Anterior cingulate cortex (tissue), 58 donors: ENCODE measurements at regions not wholly inside any gene's neighbourhood (a gene's known extent, or its start where the extent isn't known, plus 50 kb on each side); places are given as distances from the start of the nearest gene placed in this dataset.
A peak's percentile ranks its signal among the peaks of the same experiment; 100 is the strongest.
"Not testable (repeated sequence)": the region's sequence is repeated elsewhere in the genome, so short reads cannot be mapped to it uniquely, and the experiment has no call there.

Experiments
- DNase-seq, 58 donors: peaks; one replicate each; lab custom pipeline; 2025; lab: John Stamatoyannopoulos, UW

DNA sequence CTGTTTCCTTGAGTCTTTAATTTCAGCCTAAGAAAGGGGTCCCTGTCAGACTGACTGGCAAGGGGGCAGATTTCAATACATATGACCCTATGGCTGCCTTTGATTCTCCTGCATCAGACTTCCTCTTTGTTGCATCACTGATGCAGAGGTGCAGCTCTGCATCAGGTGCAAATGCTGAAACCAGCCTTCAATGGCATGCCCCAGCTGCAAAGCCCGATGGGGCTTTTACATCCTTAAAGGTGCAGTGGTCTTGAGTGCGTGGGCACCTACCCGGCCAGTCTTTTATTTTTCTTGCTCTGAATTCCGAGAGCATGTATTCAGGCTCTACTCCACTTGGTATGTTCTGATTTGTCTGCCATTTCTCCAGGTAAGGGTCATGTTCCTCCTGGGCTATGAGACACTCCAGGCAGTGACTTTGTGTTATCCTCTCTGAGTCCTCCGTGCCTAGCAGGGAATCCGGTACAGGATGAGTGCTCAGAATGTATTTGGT is 169.5 kb downstream of the MYCN start:
- DNase-seq = no peak

GRCh38 chr2:16109368-16109820 is 169.0 kb downstream of the MYCN start:
- DNase-seq = no peak

GRCh38 chr2:16107246-16107645 is 166.9 kb downstream of the MYCN start:
- DNase-seq = no peak

- no peak for DNase-seq
Measured at GRCh38 chr2:16106619-16107018, 166.3 kb downstream of the MYCN start.

GRCh38 chr2:16105669-16106281 is 165.4 kb downstream of the MYCN start:
- peak in 16 of 58 donors; percentile 4 to 68 (median 18) for DNase-seq

DNA sequence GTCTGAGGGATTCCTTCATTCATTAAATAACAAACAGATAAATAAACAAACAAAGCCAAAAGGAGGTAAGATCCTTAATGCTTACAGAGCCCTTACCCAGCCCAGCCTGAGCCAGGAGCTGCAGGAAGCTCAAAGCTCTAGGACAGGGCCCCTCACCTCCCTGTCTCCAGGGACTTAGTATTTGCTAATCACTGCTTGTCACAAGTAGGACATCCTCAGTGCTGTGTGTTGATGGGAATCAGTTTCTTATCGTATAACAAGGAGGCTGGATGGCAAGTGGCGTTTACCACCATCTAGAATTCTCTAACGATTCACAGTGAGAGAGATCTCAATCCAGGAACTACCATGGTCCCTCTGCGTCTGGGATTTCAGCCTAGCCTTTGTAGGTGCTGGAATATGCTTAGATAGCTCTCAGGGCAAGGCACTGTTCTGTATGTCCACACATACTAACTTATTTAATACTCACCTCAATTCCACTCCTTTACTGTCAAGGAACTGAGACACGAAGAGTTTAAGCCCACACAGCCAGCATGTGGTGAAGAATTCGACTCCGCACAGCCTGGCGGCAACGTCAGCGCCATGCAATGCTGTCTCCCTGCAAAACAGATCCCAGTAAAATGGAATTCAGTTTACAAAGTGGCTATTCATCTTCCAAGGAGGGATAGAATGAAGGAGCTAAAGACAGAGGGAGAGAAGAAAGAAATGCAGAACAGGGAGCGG is 164.8 kb downstream of the MYCN start:
- peak in 3 of 58 donors; percentile 29 to 68 (median 55) for DNase-seq

DNA sequence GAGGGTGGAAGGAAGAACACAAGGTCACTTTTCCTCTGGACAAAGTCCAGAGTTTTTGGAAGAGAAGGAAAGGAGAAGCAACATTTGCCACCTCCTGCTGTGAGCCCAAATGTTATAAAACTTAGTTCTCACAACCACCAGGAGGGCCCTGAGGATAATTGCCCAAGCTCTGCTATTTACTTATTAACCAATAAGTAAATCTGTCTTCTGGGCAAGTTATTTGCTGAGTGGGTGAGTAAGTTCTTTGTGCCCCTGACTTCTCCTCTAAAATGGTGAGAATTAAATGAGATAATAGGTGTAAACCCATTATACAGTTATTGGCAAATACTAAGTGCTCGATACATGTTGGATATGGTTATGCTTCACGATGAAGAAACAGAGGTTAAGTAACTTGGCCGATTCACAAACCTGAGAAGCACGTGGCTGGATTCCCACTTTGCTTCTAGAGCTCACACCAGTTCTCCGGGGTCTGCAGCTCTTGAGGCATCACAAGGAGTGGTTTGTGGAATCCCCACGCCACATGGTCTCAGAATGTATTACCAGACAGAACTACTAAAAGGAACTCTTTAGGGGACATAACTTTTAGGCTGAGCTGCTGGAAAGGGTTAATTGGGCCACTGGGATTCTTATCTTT is 164.1 kb downstream of the MYCN start:
- no peak for DNase-seq

GRCh38 chr2:16103614-16104314 is 163.4 kb downstream of the MYCN start:
- no peak for DNase-seq

- no peak for DNase-seq
Measured at GRCh38 chr2:16102976-16103380, 162.6 kb downstream of the MYCN start.

DNA sequence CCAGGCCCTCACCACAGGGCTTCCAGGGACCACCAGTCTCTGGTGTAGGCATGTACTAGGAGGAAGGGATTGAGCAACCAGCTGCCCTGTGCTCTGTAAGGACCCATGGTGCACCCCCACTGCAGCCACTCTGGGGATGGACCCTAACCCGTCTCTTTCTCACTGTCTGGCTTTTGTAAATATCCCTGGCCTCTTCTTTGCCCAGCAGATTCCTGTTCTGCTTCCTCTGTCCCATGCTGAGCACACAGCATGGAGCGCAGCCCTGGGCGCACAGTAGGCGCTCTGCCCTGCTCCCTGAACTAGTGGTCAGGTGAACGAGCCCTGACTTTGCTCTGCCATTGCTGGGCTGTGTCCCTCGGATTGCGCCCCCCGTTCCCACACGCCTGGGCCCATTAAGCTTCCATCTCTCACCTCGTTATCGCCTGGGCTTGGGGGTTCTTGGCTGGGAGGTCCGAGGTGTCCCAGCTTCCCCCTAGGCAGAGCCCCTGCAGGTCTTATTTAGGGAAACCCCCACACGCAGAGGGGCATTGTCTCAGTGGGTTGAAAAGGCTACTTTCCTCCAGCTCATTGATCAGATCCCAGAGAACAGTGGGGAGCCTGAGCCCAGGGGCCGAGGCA is 162.1 kb downstream of the MYCN start:
- no peak for DNase-seq

- DNase-seq = peak in 1 of 58 donors; percentile 0
Measured at GRCh38 chr2:16101196-16101595, 160.8 kb downstream of the MYCN start.

DNA sequence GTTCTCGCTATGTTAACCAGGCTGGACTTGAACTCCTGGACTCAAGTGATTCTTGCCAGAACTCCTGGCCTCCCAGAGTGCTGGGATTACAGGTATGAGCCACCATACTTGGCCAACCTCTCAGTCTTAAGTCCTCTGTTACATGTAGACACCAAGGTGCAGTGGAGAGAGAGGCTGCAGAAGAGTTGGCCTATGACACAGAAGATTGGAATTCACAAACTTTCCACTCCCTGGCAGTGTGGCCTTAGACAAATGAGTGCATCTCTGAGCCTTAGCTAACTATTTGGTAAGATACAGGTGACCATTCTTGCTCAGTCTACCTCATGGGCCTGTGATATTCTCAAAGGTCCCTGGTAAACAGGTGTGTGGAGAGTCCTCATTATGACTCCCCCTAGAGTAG is 159.7 kb downstream of the MYCN start:
- no peak for DNase-seq

GRCh38 chr2:16099326-16099725 is 159.0 kb downstream of the MYCN start:
- DNase-seq = no peak

GRCh38 chr2:16096962-16097361 is 156.6 kb downstream of the MYCN start:
- no peak for DNase-seq

DNA sequence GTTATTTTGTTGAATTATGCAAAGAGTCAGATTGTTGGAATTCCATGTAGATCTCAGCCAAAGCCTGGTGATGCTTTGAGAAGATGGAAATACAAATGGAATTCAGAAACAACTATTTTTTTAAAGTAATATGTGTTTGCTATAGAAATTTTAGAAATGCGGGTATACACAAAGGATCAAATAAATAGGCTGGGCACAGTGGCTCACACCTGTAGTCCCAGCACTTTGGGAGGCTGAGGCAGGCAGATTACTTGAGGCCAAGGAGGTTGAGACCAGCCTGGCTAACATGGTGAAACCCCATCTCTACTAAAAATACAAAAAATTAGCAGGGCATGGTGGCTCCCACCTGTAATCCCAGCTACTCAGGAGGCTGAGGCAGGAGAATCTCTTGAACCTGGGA is 155.1 kb downstream of the MYCN start:
- not testable (repeated sequence) for DNase-seq

DNA sequence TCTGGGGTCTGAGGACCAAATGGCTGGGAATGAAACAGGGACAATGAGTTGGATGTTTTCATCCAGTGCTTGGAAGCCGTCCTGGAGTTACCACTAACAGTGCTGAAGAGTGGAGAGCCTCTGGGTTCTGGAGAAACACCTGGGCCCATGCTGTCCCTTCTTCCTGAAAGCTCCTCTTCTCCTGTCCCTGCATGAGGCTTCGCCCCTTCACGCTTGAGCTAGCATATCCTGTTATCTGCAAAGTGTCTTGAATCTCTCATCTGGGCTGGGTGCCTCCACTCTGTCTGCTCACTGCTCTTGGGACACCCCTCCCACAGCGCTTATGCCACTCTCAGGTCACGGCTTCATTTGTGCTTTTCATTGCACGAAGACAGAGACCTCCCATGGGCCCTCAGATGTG is 154.5 kb downstream of the MYCN start:
- DNase-seq = no peak

- no peak for DNase-seq
Measured at GRCh38 chr2:16093639-16094529, 153.5 kb downstream of the MYCN start.

DNA sequence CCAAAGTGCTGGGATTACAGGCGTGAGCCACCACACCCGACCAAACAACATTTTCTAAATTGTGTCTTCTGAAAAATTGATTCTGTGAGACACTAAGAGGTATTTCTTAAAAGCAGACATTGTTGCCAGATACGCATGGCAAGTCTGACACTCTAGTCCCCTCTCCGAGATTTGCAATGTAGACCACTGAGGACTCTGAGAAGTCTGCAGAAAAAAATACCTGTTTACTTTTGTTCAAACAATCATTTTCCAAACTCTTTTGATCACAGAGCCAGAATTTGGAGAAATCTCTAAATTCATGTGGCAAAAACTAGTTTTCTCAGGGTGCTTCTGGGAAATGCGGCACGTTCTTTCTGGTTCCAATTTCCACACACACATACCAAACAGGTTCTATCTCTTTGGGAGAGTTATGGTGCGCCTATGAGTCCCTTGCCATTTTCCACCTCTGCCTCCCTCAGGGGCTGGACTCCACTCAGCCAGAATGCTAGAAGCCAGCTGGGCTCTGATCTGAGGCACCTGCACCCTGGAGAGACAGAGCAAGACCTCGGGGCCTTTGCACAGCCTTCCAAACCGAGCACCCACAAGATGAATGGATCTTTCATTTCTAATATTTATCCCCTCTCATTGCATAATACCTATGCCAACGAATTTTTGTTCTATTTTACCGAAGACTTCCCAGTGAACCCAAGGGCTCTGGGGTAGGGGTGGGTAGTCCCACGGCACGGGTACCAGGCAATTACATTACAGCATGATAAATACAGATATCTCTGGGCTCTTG is 152.7 kb downstream of the MYCN start:
- no peak for DNase-seq
